Natural killer cell (primary cell): ENCODE measurements at regions not wholly inside any gene's neighbourhood (a gene's known extent, or its start where the extent isn't known, plus 50 kb on each side); places are given as distances from the start of the nearest gene placed in this dataset.

Experiments used
- ATAC-seq, 3 donors: fragments of 150-1000 bp in 2 of 3; fragments of 200-7000 bp in 1 of 3; cut with Tn5 transposase; 1 replicate in 1 of 3; 2 replicates in 2 of 3; pipeline ENCODE4 v1.10.0; 2021; ENCODE audit warnings: mild to moderate bottlenecking in 2 of 3, moderate library complexity in 2 of 3
- DNase-seq, 2 donors: peaks; one replicate each; pipeline versions ENCODE4 v3.0.0 to v3.0.0-alpha.2; 2013 to 2021; ENCODE audit warnings: mixed read lengths in 1 of 2
- H3K27ac ChIP-seq: one replicate; pipeline ENCODE4 v1.5.1; 2013; ENCODE audit warnings: mild to moderate bottlenecking, low read length
- H3K27me3 ChIP-seq: one replicate; pipeline ENCODE4 v1.6.1; 2013; ENCODE audit warnings: low read length; ENCODE audit not compliant: control insufficient read depth, insufficient read depth
- H3K36me3 ChIP-seq: one replicate; pipeline ENCODE4 v1.6.1; 2013; ENCODE audit warnings: low read length; ENCODE audit not compliant: control insufficient read depth, insufficient read depth
- H3K4me1 ChIP-seq: one replicate; pipeline ENCODE4 v1.6.1; 2013; ENCODE audit warnings: low read length; ENCODE audit not compliant: control insufficient read depth, insufficient read depth
- H3K4me3 ChIP-seq: one replicate; pipeline ENCODE4 v1.5.1; 2013; ENCODE audit warnings: low read length
- H3K9me3 ChIP-seq: one replicate; pipeline ENCODE4 v1.6.1; 2013; ENCODE audit warnings: low read length; ENCODE audit not compliant: control insufficient read depth, insufficient read depth
- H3K27ac Mint-ChIP-seq, 2 donors: one replicate each; pipeline ENCODE4 v1.8.0; 2022; ENCODE audit warnings: mild to moderate bottlenecking in 2 of 2, mixed read lengths in 2 of 2, moderate library complexity in 1 of 2
- H3K27me3 Mint-ChIP-seq, 2 donors: one replicate each; pipeline ENCODE4 v1.8.0; 2022; ENCODE audit warnings: low read depth in 2 of 2, mixed read lengths in 2 of 2
- H3K36me3 Mint-ChIP-seq: one replicate; pipeline ENCODE4 v1.8.0; 2022; ENCODE audit warnings: mixed read lengths
- H3K4me1 Mint-ChIP-seq, 2 donors: one replicate each; pipeline ENCODE4 v1.8.0; 2022; ENCODE audit warnings: mixed read lengths in 2 of 2
- H3K4me3 Mint-ChIP-seq: one replicate; pipeline ENCODE4 v1.8.0; 2022; ENCODE audit warnings: mild to moderate bottlenecking, moderate library complexity, mixed read lengths
- H3K9me3 Mint-ChIP-seq, 2 donors: one replicate each; pipeline ENCODE4 v1.8.0; 2022; ENCODE audit warnings: mixed read lengths in 2 of 2
- WGBS: methylation state at CpG from one replicate; pipeline ENCODE4 v1.1.7; 2013; ENCODE audit warnings: missing lambda C conversion rate; ENCODE audit not compliant: insufficient coverage; 5-methylcytosine and 5-hydroxymethylcytosine counted together
- intact Hi-C: fragments of 100-400 bp; cut with micrococcal nuclease; formaldehyde crosslinking; loops from one replicate; pipeline ENCODE4 v1.14.2; 2022
- TF ChIP-seq, protein P1 (sequence below): fragments of 200-600 bp; IDR thresholded peaks from one replicate; pipeline ENCODE4 v1.8.0; 2022; ENCODE audit warnings: antibody characterized with exemption

GRCh38 chr1:219699870-219700269 lies 87.0 kb upstream of the ZC3H11B start:
- Histone ChIP-seq H3K27me3 (no peaks in the 10 kb centered on the region), H3K36me3 (no peaks in the 10 kb centered on the region), H3K4me3 (no peak overlapping the region), H3K9me3 (no peaks in the 10 kb centered on the region), H3K27ac (no peak overlapping the region), H3K4me1 (no peaks in the 10 kb centered on the region)
- H3K4me1 Mint-ChIP-seq, result no peaks in the 10 kb centered on the region
- no peak overlapping the region for H3K27ac Mint-ChIP-seq
- TF ChIP-seq, protein P1, sequence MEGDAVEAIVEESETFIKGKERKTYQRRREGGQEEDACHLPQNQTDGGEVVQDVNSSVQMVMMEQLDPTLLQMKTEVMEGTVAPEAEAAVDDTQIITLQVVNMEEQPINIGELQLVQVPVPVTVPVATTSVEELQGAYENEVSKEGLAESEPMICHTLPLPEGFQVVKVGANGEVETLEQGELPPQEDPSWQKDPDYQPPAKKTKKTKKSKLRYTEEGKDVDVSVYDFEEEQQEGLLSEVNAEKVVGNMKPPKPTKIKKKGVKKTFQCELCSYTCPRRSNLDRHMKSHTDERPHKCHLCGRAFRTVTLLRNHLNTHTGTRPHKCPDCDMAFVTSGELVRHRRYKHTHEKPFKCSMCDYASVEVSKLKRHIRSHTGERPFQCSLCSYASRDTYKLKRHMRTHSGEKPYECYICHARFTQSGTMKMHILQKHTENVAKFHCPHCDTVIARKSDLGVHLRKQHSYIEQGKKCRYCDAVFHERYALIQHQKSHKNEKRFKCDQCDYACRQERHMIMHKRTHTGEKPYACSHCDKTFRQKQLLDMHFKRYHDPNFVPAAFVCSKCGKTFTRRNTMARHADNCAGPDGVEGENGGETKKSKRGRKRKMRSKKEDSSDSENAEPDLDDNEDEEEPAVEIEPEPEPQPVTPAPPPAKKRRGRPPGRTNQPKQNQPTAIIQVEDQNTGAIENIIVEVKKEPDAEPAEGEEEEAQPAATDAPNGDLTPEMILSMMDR, result no peak
- H3K27me3 Mint-ChIP-seq, result no peaks in the 10 kb centered on the region
- no peak for DNase-seq
- WGBS, result 78% methylated on average over 5 of the region's 5 CpGs
- ATAC-seq, result no peak
- peaks cover 2 to 9% of the 10 kb centered on the region in 2 donors for H3K9me3 Mint-ChIP-seq
- H3K36me3 Mint-ChIP-seq, result no peaks in the 10 kb centered on the region
- intact Hi-C loops, result no loop called here
- no peak overlapping the region for H3K4me3 Mint-ChIP-seq

GRCh38 chr1:219697682-219698081 lies 84.8 kb upstream of the ZC3H11B start:
- Histone ChIP-seq H3K27me3 (no peaks in the 10 kb centered on the region), H3K4me3 (no peak overlapping the region), H3K4me1 (no peaks in the 10 kb centered on the region), H3K27ac (no peak overlapping the region), H3K36me3 (no peaks in the 10 kb centered on the region), H3K9me3 (no peaks in the 10 kb centered on the region)
- intact Hi-C loops, result no loop called here
- Mint-ChIP-seq H3K4me3 (no peak overlapping the region), H3K27me3 (no peaks in the 10 kb centered on the region), H3K36me3 (no peaks in the 10 kb centered on the region), H3K4me1 (no peaks in the 10 kb centered on the region), H3K27ac (no peak overlapping the region), H3K9me3 (peaks cover 2 to 9% of the 10 kb centered on the region in 2 donors)
- TF ChIP-seq, protein P1, result no peak
- DNase-seq, result no peak
- WGBS, result 47% methylated on average over 1 of the region's 1 CpG
- ATAC-seq, result no peak

GRCh38 chr1:219692981-219693380 lies 80.1 kb upstream of the ZC3H11B start:
- TF ChIP-seq, protein P1, result no peak
- Histone ChIP-seq H3K36me3 (no peaks in the 10 kb centered on the region), H3K4me3 (no peak overlapping the region), H3K27ac (no peak overlapping the region), H3K9me3 (no peaks in the 10 kb centered on the region), H3K4me1 (no peaks in the 10 kb centered on the region), H3K27me3 (no peaks in the 10 kb centered on the region)
- no peaks in the 10 kb centered on the region for H3K27me3 Mint-ChIP-seq
- H3K4me1 Mint-ChIP-seq, result no peaks in the 10 kb centered on the region
- intact Hi-C loops, result no loop called here
- H3K9me3 Mint-ChIP-seq, result peaks cover 0 to 10% of the 10 kb centered on the region in 2 donors
- H3K27ac Mint-ChIP-seq, result no peak overlapping the region
- no peak overlapping the region for H3K4me3 Mint-ChIP-seq
- DNase-seq, result no peak
- 80% methylated on average over 2 of the region's 2 CpGs for WGBS
- H3K36me3 Mint-ChIP-seq, result no peaks in the 10 kb centered on the region
- no peak for ATAC-seq

- intact Hi-C loops, result no loop called here
These were observed 76.9 kb upstream of the ZC3H11B start for GRCh38 chr1:219689774-219690173.

More at GRCh38 chr1:219689774-219690173, 76.9 kb upstream of the ZC3H11B start:
- Mint-ChIP-seq H3K9me3 (peaks cover 0 to 9% of the 10 kb centered on the region in 2 donors), H3K4me3 (no peak overlapping the region), H3K4me1 (no peaks in the 10 kb centered on the region), H3K36me3 (no peaks in the 10 kb centered on the region), H3K27me3 (no peaks in the 10 kb centered on the region), H3K27ac (no peak overlapping the region)
- Histone ChIP-seq H3K4me1 (no peaks in the 10 kb centered on the region), H3K4me3 (no peak overlapping the region), H3K36me3 (no peaks in the 10 kb centered on the region), H3K27ac (no peak overlapping the region), H3K27me3 (no peaks in the 10 kb centered on the region), H3K9me3 (no peaks in the 10 kb centered on the region)
- TF ChIP-seq, protein P1, result no peak
- WGBS, result 51% methylated on average over 2 of the region's 2 CpGs
- DNase-seq, result no peak
- ATAC-seq, result no peak
